ENCODE measurements at regions not wholly inside any gene's neighbourhood (a gene's known extent, or its start where the extent isn't known, plus 50 kb on each side); places are given as distances from the start of the nearest gene placed in this dataset.

- no peak overlapping the region for H3K23ac ChIP-seq (ENCODE audit: insufficient read length, low read depth, low read length)
- no peak overlapping the region for H2AFZ ChIP-seq (ENCODE audit: low read length)
- no peak overlapping the region for H2BK5ac ChIP-seq (ENCODE audit: insufficient read length, low read length)
- no peaks in the 10 kb centered on the region for H4K20me1 ChIP-seq (ENCODE audit: control insufficient read depth, insufficient read depth, insufficient read length)
- H3K9me3 ChIP-seq (ENCODE audit: control insufficient read depth, low read depth, low read length): no peaks in the 10 kb centered on the region
- Mint-ChIP-seq H3K36me3 (ENCODE audit: insufficient read depth in 1 of 3, low read depth in 3 of 3) (no peaks in the 10 kb centered on the region), H3K9me3 (no peaks in the 10 kb centered on the region), H3K4me1 (peaks cover 16 to 19% of the 10 kb centered on the region in 2 experiments), H3K4me3 (no peak overlapping the region), H3K27me3 (ENCODE audit: low read depth) (peaks cover 57% of the 10 kb centered on the region), H3K27ac (no peak overlapping the region)
- H4K8ac ChIP-seq (replicated peaks; ENCODE audit: insufficient read length, low read depth, low read length): no peak overlapping the region
- no peaks in the 10 kb centered on the region for H3K79me2 ChIP-seq (ENCODE audit: insufficient read depth, low read length)
- H2BK20ac ChIP-seq (ENCODE audit: low read depth, low read length, poor library complexity, severe bottlenecking): no peak overlapping the region
- no peak for TF ChIP-seq CTCF (conservative IDR thresholded peaks at IDR 0.05)
- no peaks in the 10 kb centered on the region for H3K23me2 ChIP-seq (ENCODE audit: insufficient read length, low read depth, low read length, poor library complexity, severe bottlenecking)
- H3T11ph ChIP-seq (ENCODE audit: low read length): no peak overlapping the region
- no peak overlapping the region for H3K27ac ChIP-seq (ENCODE audit: insufficient read length, low read depth, low read length)
- H2BK15ac ChIP-seq (ENCODE audit: low read depth, low read length): no peak overlapping the region
- H2AK5ac ChIP-seq (ENCODE audit: insufficient read length, low read length): no peak overlapping the region
- no peak overlapping the region for H3K18ac ChIP-seq (ENCODE audit: insufficient read length, low read depth, low read length)
- no peaks in the 10 kb centered on the region for H3K4me1 ChIP-seq (ENCODE audit: insufficient read depth, low read length)
- H2BK120ac ChIP-seq (ENCODE audit: low read depth, low read length, poor library complexity, severe bottlenecking): no peak overlapping the region
- no peak overlapping the region for H4K5ac ChIP-seq (ENCODE audit: insufficient read length, low read depth, low read length)
- no peaks in the 10 kb centered on the region for H3K79me1 ChIP-seq (ENCODE audit: insufficient read depth, low read depth, low read length, poor library complexity, severe bottlenecking)
- H2BK12ac ChIP-seq (ENCODE audit: insufficient read length, low read depth, low read length): no peak overlapping the region
- H3K27me3 ChIP-seq (ENCODE audit: insufficient read depth, low read length): no peaks in the 10 kb centered on the region
- no peak overlapping the region for H3K4me2 ChIP-seq (ENCODE audit: insufficient read depth, insufficient read length, low read length)
- no peak for DNase-seq
- H3K56ac ChIP-seq (ENCODE audit: insufficient read length, low read depth, low read length): no peak overlapping the region
- no CpG with 5 or more reads among the region's 11 CpGs for WGBS (ENCODE audit: extremely low coverage, insufficient read length, low lambda C conversion rate)
- no peak overlapping the region for H3K14ac ChIP-seq (ENCODE audit: insufficient read depth, low read length)
- H3K9ac ChIP-seq (ENCODE audit: extremely low read depth, insufficient read length, low read length): no peak overlapping the region
- H4K91ac ChIP-seq (ENCODE audit: insufficient read length, low read depth, low read length): no peak overlapping the region
- no peak overlapping the region for H3K4ac ChIP-seq (ENCODE audit: low read depth, low read length)
Measured at GRCh38 chr19:30920222-30920621, 429.0 kb downstream of the TSHZ3 start.

All from H9 (cell line).